Uterus (tissue), 2 donors: ENCODE measurements at regions not wholly inside any gene's neighbourhood (a gene's known extent, or its start where the extent isn't known, plus 50 kb on each side); places are given as distances from the start of the nearest gene placed in this dataset.

Experiments used
- CTCF ChIP-seq, 4 experiments: fragments of 200-600 bp in 2 of 4; fragments of 450-650 bp in 2 of 4; sonication (generic) in 2 of 4; IDR thresholded peaks; one replicate each; pipeline ENCODE4 v1.5.1; 2016 to 2019; ENCODE audit warnings: antibody characterized with exemption in 4 of 4, mild to moderate bottlenecking in 2 of 4, moderate library complexity in 1 of 4
- POLR2A ChIP-seq, 2 donors: fragments of 450-650 bp; IDR thresholded peaks; one replicate each; pipeline ENCODE4 v1.6.1; 2016; ENCODE audit warnings: antibody characterized with exemption in 2 of 2, mild to moderate bottlenecking in 1 of 2, moderate library complexity in 1 of 2

DNA sequence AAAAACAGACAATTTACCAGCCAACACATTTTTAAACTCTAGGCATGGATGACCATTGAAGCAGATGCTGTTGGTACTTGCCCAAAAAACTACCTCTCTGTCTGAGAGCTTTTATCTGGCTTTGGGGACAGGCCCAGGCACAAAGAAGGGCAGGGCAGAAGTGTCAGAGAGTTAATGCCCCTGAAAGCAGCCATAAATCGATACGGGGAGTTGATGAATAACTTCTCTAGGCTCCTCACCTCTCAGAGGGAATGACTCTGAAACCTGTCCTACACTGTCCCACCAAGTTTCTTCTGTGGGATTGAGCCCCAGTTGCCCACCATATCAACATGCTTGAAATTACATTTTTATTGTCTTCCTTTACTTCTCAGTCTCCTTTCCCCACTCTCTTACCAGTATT, 113.0 kb upstream of the DAAM1 start:
- TF ChIP-seq CTCF (IDR thresholded peaks at IDR 0.05): no peak
- no peak for TF ChIP-seq POLR2A (IDR thresholded peaks at IDR 0.05)
